CD4-positive, alpha-beta T cell (primary cell): ENCODE measurements at regions not wholly inside any gene's neighbourhood (a gene's known extent, or its start where the extent isn't known, plus 50 kb on each side); places are given as distances from the start of the nearest gene placed in this dataset.

ENCODE experiments used
- ATAC-seq: fragments of 200-7000 bp; cut with Tn5 transposase; one replicate; pipeline ENCODE4 v1.10.0; 2022; ENCODE audit warnings: mild to moderate bottlenecking; ENCODE audit not compliant: poor library complexity
- CTCF ChIA-PET: fragments of 350-600 bp; sonication (Branson Sonifier 250); formaldehyde crosslinking; loops from one replicate; lab custom pipeline; 2021; ENCODE audit warnings: antibody characterized with exemption, inconsistent platforms; lab: Charles Lee
- POLR2A ChIA-PET: fragments of 350-600 bp; sonication (Branson Sonifier 250); formaldehyde crosslinking; loops from one replicate; lab custom pipeline; 2021; ENCODE audit warnings: antibody characterized with exemption, inconsistent platforms; lab: Charles Lee
- DNase-seq, 14 experiments: peaks; one replicate each; pipeline ENCODE4 v3.0.0-alpha.2; 2013 to 2020; ENCODE audit warnings: mixed read lengths in 2 of 14
- H3K27ac ChIP-seq, 2 donors: one replicate each; pipeline versions ENCODE4 v1.5.1 to v1.7.0; 2013; ENCODE audit warnings: low read length in 2 of 2, low read depth in 1 of 2, mild to moderate bottlenecking in 1 of 2
- H3K27me3 ChIP-seq, 2 experiments: 1 replicate in 1 of 2; 2 replicates in 1 of 2; pipeline versions ENCODE4 v1.6.1 to v1.7.0; 2013; ENCODE audit warnings: low read length in 2 of 2, control low read depth in 1 of 2, mild to moderate bottlenecking in 1 of 2, moderate library complexity in 1 of 2; ENCODE audit not compliant: insufficient read depth in 2 of 2, control insufficient read depth in 1 of 2
- H3K36me3 ChIP-seq: one replicate; pipeline ENCODE4 v1.6.1; 2013; ENCODE audit warnings: low read length, control low read depth; ENCODE audit not compliant: insufficient read depth
- H3K4me1 ChIP-seq: one replicate; pipeline ENCODE4 v1.6.1; 2013; ENCODE audit warnings: low read length, control low read depth; ENCODE audit not compliant: insufficient read depth
- H3K4me3 ChIP-seq: one replicate; pipeline ENCODE4 v1.5.1; 2013; ENCODE audit warnings: mild to moderate bottlenecking, low read length, moderate library complexity
- H3K9me3 ChIP-seq, 2 experiments: 1 replicate in 1 of 2; 2 replicates in 1 of 2; pipeline versions ENCODE4 v1.6.1 to v1.7.0; 2013; ENCODE audit warnings: low read length in 2 of 2, mild to moderate bottlenecking in 2 of 2, control low read depth in 1 of 2, moderate library complexity in 1 of 2; ENCODE audit not compliant: control insufficient read depth in 1 of 2, insufficient read depth in 1 of 2
- H3K27ac Mint-ChIP-seq: one replicate; pipeline ENCODE4 v1.8.0; 2020; ENCODE audit warnings: mixed read lengths
- H3K27me3 Mint-ChIP-seq: one replicate; pipeline ENCODE4 v1.8.0; 2021; ENCODE audit warnings: mixed read lengths
- H3K36me3 Mint-ChIP-seq: one replicate; pipeline ENCODE4 v1.8.0; 2021; ENCODE audit warnings: low read depth, mixed read lengths
- H3K4me1 Mint-ChIP-seq: one replicate; pipeline ENCODE4 v1.8.0; 2021; ENCODE audit warnings: low read depth, mixed read lengths
- H3K4me3 Mint-ChIP-seq: one replicate; pipeline ENCODE4 v1.8.0; 2020; ENCODE audit warnings: mild to moderate bottlenecking, mixed read lengths
- H3K9me3 Mint-ChIP-seq: one replicate; pipeline ENCODE4 v1.8.0; 2020; ENCODE audit warnings: mixed read lengths
- CTCF ChIP-seq: fragments of 200-600 bp; IDR thresholded peaks from one replicate; pipeline ENCODE4 v1.8.0; 2022; ENCODE audit warnings: antibody characterized with exemption, mild to moderate bottlenecking
- intact Hi-C, 2 experiments: fragments of 100-400 bp; cut with DNase I in 1 of 2; cut with micrococcal nuclease in 1 of 2; formaldehyde crosslinking; loops; one replicate each; pipeline versions ENCODE4 v1.15.1 to v1.9.0; 2023 to 2025; cut with DNase I, micrococcal nuclease

- TF ChIP-seq CTCF, result no peak
- CTCF ChIA-PET, result no interaction called here
- Histone ChIP-seq H3K4me1 (no peaks in the 10 kb centered on the region), H3K27ac (no peak overlapping the region), H3K4me3 (no peak overlapping the region), H3K27me3 (no peaks in the 10 kb centered on the region), H3K36me3 (no peaks in the 10 kb centered on the region), H3K9me3 (no peaks in the 10 kb centered on the region)
- Mint-ChIP-seq H3K4me1 (no peaks in the 10 kb centered on the region), H3K9me3 (peaks cover 4% of the 10 kb centered on the region), H3K27me3 (no peaks in the 10 kb centered on the region), H3K36me3 (no peaks in the 10 kb centered on the region), H3K27ac (no peak overlapping the region), H3K4me3 (no peak overlapping the region)
- DNase-seq (no peak), ATAC-seq (no peak)
- intact Hi-C loops, result no loop called here
- POLR2A ChIA-PET, result interaction anchor here (0.6 kb wide), 1 partner anchor 33 kb away, joined by 3 read pairs; no protein-coding TSS in a partner anchor
Observed at GRCh38 chr9:118009614-118010013, 305.4 kb downstream of the TLR4 start.

- ATAC-seq, result no peak
Observed at GRCh38 chr9:118017607-118018122, 313.5 kb downstream of the TLR4 start.

GRCh38 chr9:118023644-118024043 is 319.4 kb downstream of the TLR4 start:
- H3K36me3 Mint-ChIP-seq, result no peaks in the 10 kb centered on the region
- DNase-seq (no peak), ATAC-seq (no peak)
- TF ChIP-seq CTCF, result no peak
- intact Hi-C loops, result no loop called here
- no peak overlapping the region for H3K4me3 ChIP-seq
- POLR2A ChIA-PET, result no interaction called here
- H3K4me3 Mint-ChIP-seq, result no peak overlapping the region
- no peaks in the 10 kb centered on the region for H3K4me1 ChIP-seq
- CTCF ChIA-PET, result interaction anchor here (0.6 kb wide), 1 partner anchor 106 kb away, joined by 3 read pairs; no protein-coding TSS in a partner anchor
- no peaks in the 10 kb centered on the region for H3K9me3 Mint-ChIP-seq
- peaks cover 0 to 4% of the 10 kb centered on the region in 2 experiments for H3K9me3 ChIP-seq
- H3K27ac ChIP-seq, result no peak overlapping the region
- H3K27ac Mint-ChIP-seq, result no peak overlapping the region
- H3K4me1 Mint-ChIP-seq, result no peaks in the 10 kb centered on the region
- H3K36me3 ChIP-seq, result no peaks in the 10 kb centered on the region
- H3K27me3 Mint-ChIP-seq, result no peaks in the 10 kb centered on the region
- H3K27me3 ChIP-seq, result no peaks in the 10 kb centered on the region

More at GRCh38 chr9:118017607-118018122, 313.5 kb downstream of the TLR4 start:
- H3K36me3 ChIP-seq, result no peaks in the 10 kb centered on the region
- no peaks in the 10 kb centered on the region for H3K4me1 ChIP-seq
- DNase-seq, result no peak
- TF ChIP-seq CTCF, result no peak
- intact Hi-C loops, result no loop called here
- Mint-ChIP-seq H3K27ac (no peak overlapping the region), H3K27me3 (no peaks in the 10 kb centered on the region), H3K9me3 (no peaks in the 10 kb centered on the region), H3K4me3 (no peak overlapping the region), H3K4me1 (no peaks in the 10 kb centered on the region), H3K36me3 (no peaks in the 10 kb centered on the region)
- ChIA-PET CTCF (no interaction called here), POLR2A (no interaction called here)
- peaks cover 0 to 15% of the 10 kb centered on the region in 2 experiments for H3K9me3 ChIP-seq
- no peak overlapping the region for H3K27ac ChIP-seq
- no peaks in the 10 kb centered on the region for H3K27me3 ChIP-seq
- no peak overlapping the region for H3K4me3 ChIP-seq
